ENCODE measurements at regions not wholly inside any gene's neighbourhood (a gene's known extent, or its start where the extent isn't known, plus 50 kb on each side); places are given as distances from the start of the nearest gene placed in this dataset.

GRCh38 chr1:98480271-98480670 lies 181.2 kb upstream of the SNX7 start:
- DNase-seq (ENCODE audit: low spot score) = no peak

DNA sequence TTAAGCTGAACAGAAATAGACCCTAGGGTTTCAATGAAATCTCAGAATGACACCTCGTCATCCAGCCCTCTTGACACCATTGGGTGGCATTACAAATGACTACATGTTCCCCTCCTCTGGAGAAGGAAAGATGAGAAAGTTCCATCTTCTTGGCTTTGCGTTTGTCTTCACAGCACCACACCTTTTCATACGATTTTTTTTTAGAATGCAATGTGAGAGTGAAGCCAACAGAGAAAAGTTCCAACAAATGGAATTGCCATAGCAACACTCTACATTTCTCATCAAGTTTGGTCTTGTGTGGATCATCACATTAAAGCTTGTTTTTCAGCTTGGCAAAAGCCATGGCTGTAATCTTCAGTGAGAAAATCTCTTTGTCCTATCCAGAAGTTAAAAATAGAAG lies 183.4 kb upstream of the SNX7 start:
- DNase-seq (ENCODE audit: low spot score) = no peak

DNA sequence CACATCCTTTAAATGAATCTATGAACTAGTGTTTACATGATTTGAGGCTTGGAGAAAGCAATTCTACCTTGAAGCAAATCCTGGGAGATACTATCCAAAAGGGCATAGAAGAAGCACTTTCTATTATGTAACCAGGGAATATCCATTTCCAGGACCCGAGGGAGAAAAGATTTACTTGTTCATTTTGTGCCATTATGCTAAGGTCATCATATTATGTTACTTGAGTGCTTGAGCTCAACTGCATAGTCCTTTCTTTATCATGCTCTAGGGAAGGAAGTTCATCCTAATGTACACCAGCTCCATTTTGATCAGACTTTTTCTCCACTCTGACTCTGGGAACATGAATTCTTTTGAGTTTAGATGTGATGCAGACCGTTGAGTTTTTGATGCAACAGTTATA lies 188.6 kb upstream of the SNX7 start:
- DNase-seq (ENCODE audit: low spot score) = no peak

- no peak for DNase-seq (ENCODE audit: low spot score)
Measured at GRCh38 chr1:98471633-98472032, 189.9 kb upstream of the SNX7 start.

- DNase-seq (ENCODE audit: low spot score) = peak; percentile 43
Measured at GRCh38 chr1:98468111-98468717, 193.3 kb upstream of the SNX7 start.

GRCh38 chr1:98467586-98467985 lies 193.9 kb upstream of the SNX7 start:
- no peak for DNase-seq (ENCODE audit: low spot score)

DNA sequence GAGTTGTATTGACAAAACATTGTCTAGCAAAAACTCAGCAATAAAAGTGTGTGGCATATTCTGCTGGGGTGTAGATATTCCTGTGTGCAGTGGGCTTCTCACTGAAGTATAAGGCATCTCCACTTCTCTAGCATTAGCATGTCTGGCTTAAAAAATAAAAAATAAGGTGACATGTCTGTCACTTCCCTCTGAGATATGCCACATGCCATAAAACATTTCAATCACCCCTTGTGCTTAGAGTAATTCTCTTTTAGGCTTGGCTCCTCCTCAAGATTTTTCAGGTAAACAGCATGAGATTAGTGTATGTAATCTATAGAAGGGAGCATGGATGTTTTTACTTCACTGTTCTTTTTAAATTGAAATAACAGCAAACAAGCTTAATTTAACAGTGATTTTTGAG lies 194.4 kb upstream of the SNX7 start:
- DNase-seq (ENCODE audit: low spot score) = no peak

DNA sequence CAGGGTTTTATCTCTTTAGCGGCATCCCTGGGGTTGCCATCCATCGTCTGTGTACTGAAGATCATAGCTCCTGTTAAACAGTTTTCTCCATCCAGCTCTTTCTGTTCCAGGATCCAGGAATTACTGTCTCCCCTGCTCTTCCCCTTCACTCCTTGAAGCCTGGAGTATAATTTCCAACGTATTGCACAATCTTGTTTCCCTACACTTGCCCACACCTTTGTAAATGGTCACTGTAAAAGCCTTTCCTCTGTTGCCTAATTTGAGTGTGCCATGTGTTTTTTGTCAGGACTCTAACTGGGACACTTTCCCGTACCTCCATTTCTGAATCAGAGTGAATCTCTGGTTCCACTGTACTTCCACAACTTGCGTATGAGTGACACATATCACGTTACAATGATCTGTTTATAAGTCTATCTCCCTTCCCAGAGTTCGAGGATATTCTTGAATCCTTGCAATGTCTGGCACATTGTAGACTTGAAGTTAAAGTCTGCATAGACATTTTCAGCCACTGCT lies 199.6 kb upstream of the SNX7 start:
- DNase-seq (ENCODE audit: low spot score) = no peak

DNA sequence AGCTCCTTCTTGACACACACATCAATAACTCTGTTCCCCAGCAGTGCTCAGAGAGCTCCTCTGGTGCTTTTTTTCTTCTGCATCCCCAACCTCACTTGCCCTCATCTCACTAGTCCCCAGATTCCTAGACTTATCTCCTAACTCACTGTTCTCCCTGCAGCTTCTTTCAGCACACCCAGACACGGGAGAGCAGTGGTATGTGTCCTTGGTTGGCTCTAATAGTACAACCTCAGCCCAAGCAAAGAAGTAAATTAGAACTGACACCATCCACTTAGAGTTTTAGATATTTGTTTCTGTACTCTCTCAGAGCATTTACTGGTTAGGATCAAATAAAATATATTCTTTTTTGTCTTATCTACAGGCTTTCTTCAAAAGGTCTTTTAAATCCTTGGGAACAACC lies 201.4 kb upstream of the SNX7 start:
- DNase-seq (ENCODE audit: low spot score) = no peak

DNA sequence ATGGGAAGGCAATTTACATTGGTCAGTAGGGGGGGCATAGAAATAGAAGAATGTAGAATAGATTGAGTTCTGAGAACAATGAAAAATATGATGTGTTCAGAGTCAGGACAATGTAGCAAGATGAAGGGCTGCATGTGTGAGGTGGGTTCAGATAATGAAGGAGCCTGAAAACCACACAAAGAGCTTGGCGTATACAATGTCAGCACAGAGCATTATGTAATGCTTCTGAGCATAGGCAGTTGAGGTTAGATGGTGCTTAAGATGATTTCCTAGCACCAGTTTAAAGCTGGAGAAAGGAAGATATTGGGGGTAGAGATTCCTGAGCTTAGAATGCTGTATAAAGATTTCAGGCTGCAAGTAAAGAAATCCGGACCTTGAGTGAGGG lies 202.0 kb upstream of the SNX7 start:
- DNase-seq (ENCODE audit: low spot score) = no peak

GRCh38 chr1:98458511-98459485 lies 202.7 kb upstream of the SNX7 start:
- no peak for DNase-seq (ENCODE audit: low spot score)

DNA sequence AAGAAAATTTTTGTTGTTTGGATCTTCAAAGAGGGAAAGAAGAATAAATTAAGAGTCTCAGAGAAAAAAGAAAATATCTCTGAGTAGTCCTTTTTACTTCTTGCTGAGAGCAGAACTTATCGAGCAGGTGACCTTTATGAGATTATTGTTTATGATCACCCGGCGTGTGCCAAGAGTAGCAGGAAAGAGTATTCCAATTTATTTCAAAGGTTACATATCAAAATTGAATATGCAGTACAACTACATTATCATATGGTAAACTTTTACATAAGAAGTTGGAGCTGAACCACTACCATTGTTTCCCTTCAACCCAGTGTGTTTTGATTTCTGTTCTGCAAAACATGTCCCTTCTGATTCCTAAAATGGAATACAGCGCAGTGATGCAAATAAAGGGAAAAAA lies 204.3 kb upstream of the SNX7 start:
- no peak for DNase-seq (ENCODE audit: low spot score)

- DNase-seq (ENCODE audit: low spot score) = no peak
Measured at GRCh38 chr1:98454666-98455065, 206.9 kb upstream of the SNX7 start.

DNA sequence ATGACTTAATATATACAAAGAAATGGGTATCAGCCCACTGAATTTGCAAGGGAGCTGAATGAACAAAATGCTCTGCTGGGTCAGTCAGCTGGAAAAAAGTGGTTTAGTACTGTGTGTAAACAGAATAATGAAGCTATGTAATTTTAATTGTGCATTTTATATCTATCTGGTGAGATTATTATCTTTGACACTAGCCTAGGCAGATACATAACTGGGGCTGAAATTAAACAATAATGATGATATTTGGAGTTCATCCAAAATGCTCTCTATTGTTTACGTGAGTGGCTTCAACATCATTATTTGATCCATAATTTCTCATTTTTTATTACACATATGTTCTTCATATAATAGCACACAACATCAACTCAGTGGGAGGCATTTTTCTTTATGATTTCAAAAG lies 208.5 kb upstream of the SNX7 start:
- no peak for DNase-seq (ENCODE audit: low spot score)

DNA sequence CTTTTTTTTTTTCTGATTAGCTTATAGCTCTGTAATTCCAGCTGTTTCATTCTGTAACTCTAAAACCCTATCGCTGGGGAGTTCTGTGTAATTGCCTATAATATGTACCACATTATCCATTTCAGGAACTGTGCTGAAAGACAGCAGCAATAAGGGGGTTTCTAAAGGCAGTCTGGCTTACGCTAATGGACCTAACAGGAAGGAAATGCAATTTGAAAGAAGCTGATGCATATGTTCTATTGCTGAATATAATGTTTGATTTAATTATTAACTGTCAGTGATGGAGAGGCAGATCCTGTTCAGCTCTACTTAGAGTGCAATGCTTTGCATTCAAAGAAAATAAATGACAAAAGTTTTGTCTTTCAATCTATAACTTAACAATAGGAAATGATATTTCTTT lies 209.4 kb upstream of the SNX7 start:
- DNase-seq (ENCODE audit: low spot score) = no peak

GRCh38 chr1:98441281-98441680 lies 220.2 kb upstream of the SNX7 start:
- DNase-seq (ENCODE audit: low spot score) = no peak

GRCh38 chr1:98439471-98439870 lies 222.1 kb upstream of the SNX7 start:
- DNase-seq (ENCODE audit: low spot score) = no peak

DNA sequence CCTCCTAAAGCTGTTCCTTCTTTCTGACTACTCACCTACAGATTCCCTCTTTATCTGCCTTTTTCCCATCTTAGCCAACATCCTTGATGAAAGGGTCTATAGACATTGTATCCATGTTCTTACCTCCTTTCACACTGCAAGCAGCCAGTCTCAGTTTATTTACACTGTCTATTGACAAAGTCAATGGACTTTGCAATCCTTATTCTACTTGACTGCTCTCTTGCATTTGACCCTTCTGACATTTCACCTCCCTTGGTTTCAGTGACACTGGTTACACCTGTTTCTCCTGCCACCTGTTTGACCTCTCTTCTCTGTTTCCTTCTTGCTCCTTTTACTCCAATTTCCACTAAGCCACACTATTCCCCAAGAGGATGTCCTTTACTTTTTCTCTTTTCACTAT lies 224.0 kb upstream of the SNX7 start:
- DNase-seq (ENCODE audit: low spot score) = no peak

DNA sequence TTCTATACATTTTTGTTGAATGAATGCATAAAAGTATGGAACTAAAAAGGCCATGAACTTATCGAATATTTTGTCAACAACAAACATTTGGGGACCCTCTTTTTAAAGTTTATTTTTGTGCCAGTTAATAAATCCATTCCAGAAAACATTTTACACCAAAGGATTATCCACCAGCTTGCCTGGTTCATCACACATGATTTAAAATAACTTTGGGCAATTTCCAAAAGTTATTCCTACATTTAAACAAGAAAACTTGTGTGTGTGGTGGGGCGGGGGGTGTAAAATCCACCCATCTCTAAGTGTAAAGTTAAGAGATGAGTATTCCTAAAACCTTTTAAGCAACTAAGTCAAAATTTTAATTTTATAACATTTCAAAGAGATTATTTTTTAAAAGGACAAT lies 224.5 kb upstream of the SNX7 start:
- DNase-seq (ENCODE audit: low spot score) = no peak

DNA sequence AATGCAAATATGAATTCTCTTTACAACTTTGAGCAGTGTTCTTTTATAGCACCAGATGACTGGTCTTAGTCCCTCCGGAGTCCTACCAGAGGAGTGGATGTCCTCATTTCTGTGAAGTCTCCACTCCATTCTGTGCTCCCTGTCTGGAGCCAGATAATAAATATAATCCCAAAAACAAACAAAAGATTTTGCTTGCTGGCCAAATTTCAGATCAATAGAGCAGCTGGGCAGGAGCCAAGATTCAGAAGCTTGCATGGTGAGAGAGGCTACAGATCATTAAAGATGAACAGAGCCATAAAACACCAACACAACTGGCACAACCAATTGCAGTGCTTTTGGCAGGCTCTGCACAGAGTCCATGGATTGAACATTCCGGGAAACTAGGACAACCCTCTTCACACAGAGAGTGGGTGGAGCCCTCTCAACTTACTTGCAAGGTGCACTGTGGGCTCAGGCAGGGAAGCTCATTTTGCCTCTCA lies 231.5 kb upstream of the SNX7 start:
- DNase-seq (ENCODE audit: low spot score) = no peak

DNA sequence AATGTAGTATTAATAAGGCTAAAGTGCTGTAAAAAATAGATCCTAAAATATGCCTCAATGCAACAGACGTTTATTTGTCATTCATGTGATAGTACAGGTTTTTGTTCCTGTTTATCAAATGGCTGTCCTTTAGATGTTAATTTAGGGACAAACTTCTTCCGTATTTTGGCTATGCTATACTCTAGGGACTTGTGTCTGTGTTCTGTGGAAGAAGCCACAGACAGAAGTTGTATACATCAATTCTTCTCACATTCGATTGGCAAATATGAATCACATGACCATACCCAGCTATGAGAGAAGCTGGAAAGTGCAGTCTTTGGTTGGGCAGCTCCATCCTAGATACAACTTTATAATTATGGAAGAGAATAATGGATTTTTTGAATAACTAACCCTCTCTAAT lies 232.7 kb upstream of the SNX7 start:
- DNase-seq (ENCODE audit: low spot score) = no peak

GRCh38 chr1:98427664-98428063 lies 233.9 kb upstream of the SNX7 start:
- DNase-seq (ENCODE audit: low spot score) = no peak

- DNase-seq (ENCODE audit: low spot score) = no peak
Measured at GRCh38 chr1:98426092-98426491, 235.4 kb upstream of the SNX7 start.
